Stimulated activated CD8-positive, alpha-beta memory T cell treated with anti-CD3 and anti-CD28 coated beads, Interleukin-12 subunit alpha, Interleukin-12 subunit beta, amount 100 ng/mL, for 24 hours (primary cell): ENCODE measurements at regions not wholly inside any gene's neighbourhood (a gene's known extent, or its start where the extent isn't known, plus 50 kb on each side); places are given as distances from the start of the nearest gene placed in this dataset.
A peak's percentile ranks its signal among the peaks of the same experiment; 100 is the strongest.
"Not testable (repeated sequence)": the region's sequence is repeated elsewhere in the genome, so short reads cannot be mapped to it uniquely, and the experiment has no call there.

Experiments used
- DNase-seq: peaks from one replicate; pipeline ENCODE4 v3.0.0-alpha.2; 2020; ENCODE audit errors: extremely low read depth

GRCh38 chr15:69554279-69554961, 101.8 kb downstream of the RPLP1 start:
- DNase-seq = no peak

GRCh38 chr15:69555080-69555479, 102.5 kb downstream of the RPLP1 start:
- DNase-seq = no peak

GRCh38 chr15:69556344-69556743, 103.7 kb downstream of the RPLP1 start:
- DNase-seq = no peak

- no peak for DNase-seq
Observed at GRCh38 chr15:69557020-69557706, 104.5 kb downstream of the RPLP1 start.

- no peak for DNase-seq
Observed at GRCh38 chr15:69557707-69558409, 105.2 kb downstream of the RPLP1 start.

GRCh38 chr15:69559440-69560190, 107.0 kb downstream of the RPLP1 start:
- DNase-seq = no peak

- DNase-seq = no peak
Observed at GRCh38 chr15:69561071-69561784, 108.6 kb downstream of the RPLP1 start.

GRCh38 chr15:69562116-69562515, 109.5 kb downstream of the RPLP1 start:
- DNase-seq = no peak

- DNase-seq = no peak
Observed at GRCh38 chr15:69562564-69562963, 109.9 kb downstream of the RPLP1 start.

GRCh38 chr15:69565066-69565655, 112.5 kb downstream of the RPLP1 start:
- DNase-seq = no peak

GRCh38 chr15:69567238-69567760, 114.7 kb downstream of the RPLP1 start:
- DNase-seq = not testable (repeated sequence)

- DNase-seq = no peak
Observed at GRCh38 chr15:69568173-69569009, 115.8 kb downstream of the RPLP1 start.

- no peak for DNase-seq
Observed at GRCh38 chr15:69570454-69570853, 117.8 kb downstream of the RPLP1 start.

GRCh38 chr15:69570997-69571396, 118.4 kb downstream of the RPLP1 start:
- DNase-seq = no peak

- DNase-seq = not testable (repeated sequence)
Observed at GRCh38 chr15:69573278-69573677, 120.7 kb downstream of the RPLP1 start.

GRCh38 chr15:69573815-69574475, 121.3 kb downstream of the RPLP1 start:
- DNase-seq = peak; percentile 20

- DNase-seq = no peak
Observed at GRCh38 chr15:69574506-69574905, 121.9 kb downstream of the RPLP1 start.

GRCh38 chr15:69575387-69575786, 122.8 kb downstream of the RPLP1 start:
- DNase-seq = no peak

- peak; percentile 28 for DNase-seq
Observed at GRCh38 chr15:69576035-69576526, 123.5 kb downstream of the RPLP1 start.
